ENCODE measurements at regions not wholly inside any gene's neighbourhood (a gene's known extent, or its start where the extent isn't known, plus 50 kb on each side); places are given as distances from the start of the nearest gene placed in this dataset.

GRCh38 chr2:49298230-49298629 is 143.9 kb upstream of the FSHR start:
- no peak for DNase-seq

DNA sequence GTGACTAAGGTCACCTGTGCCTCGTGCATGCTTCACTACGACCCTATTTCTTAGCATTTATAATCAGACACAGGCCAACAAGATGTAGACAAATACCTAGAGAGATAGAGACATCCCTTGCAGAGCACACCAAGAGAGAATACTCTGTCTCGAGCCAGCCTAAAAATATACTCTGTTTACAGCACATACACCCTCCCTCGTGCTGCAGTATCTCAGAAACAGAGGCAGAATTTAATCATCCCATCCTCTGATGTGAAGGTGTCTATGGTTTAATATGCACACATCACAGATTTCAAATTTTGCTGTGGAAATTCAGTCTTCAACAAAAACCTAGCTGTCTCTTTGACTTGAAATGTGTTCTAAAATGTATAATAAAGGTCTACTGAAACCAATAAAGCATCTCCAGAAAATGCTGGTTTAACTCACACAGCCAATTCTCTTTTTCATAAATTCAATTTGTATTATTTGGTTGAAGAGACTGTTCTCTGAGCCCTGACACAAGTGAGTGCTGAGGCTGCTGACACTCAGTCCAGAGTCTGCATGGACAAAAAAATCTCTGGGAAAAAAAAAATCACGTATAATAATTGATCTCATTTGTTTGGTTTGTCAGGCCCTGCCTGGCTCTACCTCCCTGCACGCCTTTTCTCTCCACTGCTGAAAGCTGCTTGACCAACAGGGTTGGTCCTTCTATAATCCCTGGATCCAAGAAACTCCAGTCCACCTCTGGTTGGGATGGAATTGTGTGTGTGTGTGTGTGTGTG is 142.0 kb upstream of the FSHR start:
- no peak for DNase-seq

- no peak for DNase-seq
These were observed 139.9 kb upstream of the FSHR start for GRCh38 chr2:49294225-49294624.

DNA sequence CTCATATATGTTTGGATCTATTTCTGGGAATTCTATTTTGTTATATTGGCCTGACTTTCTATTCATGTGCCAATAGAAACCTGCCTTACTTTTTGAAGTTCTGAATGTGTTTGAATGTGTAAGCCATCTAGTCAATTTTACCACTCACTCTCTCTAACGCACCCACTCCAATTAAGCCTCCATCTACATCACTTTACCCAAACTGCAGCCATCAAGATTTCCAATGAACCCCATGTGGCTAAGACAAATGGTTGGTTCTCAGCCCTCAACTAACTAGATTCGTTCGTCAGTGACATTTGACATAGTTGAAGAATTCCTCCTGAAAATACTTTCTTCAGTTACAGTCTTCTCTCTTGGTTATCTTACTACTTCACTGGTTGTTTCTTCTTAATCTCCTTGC is 137.3 kb upstream of the FSHR start:
- no peak for DNase-seq

DNA sequence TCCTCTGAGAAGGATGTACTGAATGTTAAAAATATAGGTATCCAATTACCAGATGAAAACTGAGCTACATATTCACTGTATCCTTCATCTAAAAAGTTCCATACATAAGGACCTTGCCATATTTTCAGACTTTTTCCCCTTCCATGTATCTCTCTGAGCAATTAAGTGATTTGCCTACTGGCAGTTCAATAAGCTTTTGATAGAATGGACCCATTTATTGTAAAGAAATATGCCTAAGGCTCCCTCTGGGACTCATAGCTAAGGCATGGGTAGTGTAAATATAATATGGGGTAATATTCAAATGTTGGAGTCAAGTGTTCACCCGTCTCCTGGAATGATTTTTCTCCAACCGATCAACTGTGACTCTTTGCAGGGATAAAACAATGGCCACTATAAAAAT is 135.4 kb upstream of the FSHR start:
- no peak for DNase-seq

DNA sequence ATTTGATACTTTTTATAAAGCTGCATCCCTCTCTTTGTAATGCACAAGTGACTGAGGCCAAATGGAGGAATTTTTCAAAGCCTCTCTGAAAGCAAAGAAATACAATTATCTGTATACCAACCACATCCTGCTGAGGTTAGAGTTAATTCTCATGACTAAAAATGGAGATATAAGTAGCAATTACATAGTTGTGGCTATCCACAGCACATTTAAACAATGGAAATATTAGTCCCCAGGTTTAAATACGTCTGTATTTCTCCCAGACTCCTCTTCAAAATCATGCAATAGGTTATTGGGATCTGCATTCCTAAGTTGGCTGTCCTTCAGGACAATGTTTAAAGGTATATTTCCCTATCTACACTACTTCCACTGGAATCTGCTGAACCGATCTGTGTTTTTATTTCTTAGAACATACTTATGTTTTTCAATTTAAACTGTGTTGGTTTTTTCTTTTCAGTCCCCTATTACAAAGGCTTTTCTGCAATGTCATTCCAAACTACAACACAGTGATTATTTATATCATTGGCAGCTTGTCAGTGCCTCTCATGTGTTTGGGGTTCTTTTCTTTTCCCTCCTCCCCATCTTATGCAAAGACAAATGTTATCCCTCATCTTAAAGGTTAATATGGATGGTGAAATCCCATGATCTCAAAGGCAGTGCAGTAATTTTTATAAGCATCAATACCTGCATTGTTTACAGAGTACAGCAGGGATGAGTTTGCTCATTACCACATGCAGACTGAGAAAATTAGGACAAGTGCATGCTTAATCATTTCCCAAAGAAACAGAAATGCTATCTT is 134.8 kb upstream of the FSHR start:
- DNase-seq: no peak

GRCh38 chr2:49288113-49288705 is 133.9 kb upstream of the FSHR start:
- no peak for DNase-seq

GRCh38 chr2:49286726-49287125 is 132.4 kb upstream of the FSHR start:
- DNase-seq: no peak

DNA sequence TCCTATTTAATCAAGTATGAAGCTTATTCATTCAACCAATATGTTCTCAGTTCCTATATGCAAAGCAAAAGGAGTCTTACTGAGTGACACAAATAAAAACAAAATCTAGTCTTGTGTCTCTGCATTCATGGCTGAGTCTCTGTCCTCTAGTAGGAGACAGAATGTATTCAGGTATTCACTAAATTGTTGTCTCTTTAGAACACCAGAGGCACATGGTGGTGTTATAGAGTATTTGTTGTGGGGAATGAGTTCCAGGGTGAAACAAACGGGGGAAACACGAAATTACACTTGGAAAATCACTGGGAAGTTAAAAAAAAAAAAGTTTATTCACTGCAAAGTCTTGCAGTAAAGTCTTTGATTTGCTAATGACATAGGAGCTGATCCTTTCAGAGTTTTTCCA is 131.7 kb upstream of the FSHR start:
- no peak for DNase-seq

DNA sequence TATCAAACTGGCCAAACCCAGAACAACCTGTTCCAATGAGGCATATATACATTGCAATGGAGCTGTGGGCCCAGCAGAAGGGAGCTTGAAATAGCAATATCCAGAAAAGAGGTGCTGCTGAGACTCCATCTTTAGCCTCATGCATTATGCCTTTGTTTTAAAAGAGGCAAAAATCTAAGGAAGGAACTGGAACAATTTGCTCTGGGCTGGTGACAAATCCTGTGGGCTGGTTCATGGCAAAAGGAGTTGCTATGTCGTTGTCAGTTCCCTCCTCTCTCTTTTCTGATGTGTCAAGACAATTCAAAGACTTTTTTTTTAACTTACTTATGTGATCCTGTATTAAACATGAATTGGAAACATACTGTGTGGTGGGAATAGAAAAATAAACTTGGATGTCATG is 124.2 kb upstream of the FSHR start:
- no peak for DNase-seq

DNA sequence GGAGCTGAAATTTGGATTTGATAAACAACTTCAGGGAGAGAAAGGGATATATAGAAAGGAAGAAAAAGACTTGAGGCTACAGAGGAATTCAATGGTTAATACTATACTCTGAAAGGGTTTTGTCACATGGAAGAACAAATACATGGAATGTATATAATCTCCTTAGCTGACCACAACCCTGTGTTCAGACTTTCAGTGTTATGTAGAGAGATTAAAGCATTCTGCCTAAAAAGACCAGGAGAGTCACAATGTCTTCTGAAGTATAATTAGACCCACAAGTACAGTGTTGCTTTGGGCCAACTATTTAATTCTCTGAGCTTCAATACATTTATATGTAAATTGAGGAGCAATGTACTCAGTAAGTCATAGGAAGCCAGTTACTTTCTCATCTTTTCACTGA is 123.8 kb upstream of the FSHR start:
- DNase-seq: no peak

DNA sequence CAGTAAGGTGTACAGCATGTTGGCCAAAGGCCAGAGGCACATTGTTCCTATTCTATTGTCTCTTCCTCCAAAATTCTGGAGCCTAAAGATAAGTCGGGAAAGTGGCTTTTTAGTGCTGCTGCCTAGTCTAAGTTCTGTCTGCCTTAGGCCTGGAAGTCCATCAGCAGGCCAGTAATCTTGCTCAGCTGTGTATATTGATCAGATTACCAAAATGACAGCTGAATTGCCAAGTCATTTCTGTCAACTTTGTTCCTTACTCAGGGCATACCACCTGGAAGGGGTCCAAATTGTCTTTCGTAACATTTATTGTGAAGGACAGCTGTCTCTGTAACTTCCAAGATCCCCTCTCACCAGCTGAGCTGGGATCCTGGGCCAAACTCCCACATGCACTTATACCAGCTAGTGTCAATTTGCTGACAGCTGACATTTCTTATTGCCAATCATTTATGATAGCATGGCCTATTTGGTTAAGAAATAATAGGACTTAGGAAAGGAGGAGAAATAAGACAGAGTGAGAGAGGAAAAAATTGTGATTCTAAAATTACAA is 116.8 kb upstream of the FSHR start:
- no peak for DNase-seq

- DNase-seq: no peak
These were observed 115.8 kb upstream of the FSHR start for GRCh38 chr2:49270091-49270490.

- DNase-seq: no peak
These were observed 111.2 kb upstream of the FSHR start for GRCh38 chr2:49265471-49265870.

- no peak for DNase-seq
These were observed 108.7 kb upstream of the FSHR start for GRCh38 chr2:49262801-49263560.

DNA sequence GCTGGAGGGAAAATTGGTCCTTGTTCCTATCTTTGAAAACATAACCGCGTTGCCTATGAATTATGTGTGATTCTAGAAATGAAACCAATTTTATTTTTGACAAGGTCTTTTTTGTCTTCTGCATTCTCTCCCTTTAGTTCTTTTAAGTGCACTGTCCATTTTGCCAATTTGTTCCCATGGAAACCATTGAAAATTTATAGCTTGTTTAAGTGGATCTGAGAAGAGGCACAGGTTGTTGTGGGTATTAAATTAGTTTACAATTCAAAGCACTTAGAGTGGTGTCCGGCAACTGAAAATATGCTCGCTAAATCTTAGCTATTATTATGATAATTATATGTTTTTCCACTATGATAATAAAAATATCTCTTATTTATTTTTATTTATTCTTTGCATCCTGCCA is 107.5 kb upstream of the FSHR start:
- DNase-seq: no peak

- no peak for DNase-seq
These were observed 106.7 kb upstream of the FSHR start for GRCh38 chr2:49260979-49261538.

DNA sequence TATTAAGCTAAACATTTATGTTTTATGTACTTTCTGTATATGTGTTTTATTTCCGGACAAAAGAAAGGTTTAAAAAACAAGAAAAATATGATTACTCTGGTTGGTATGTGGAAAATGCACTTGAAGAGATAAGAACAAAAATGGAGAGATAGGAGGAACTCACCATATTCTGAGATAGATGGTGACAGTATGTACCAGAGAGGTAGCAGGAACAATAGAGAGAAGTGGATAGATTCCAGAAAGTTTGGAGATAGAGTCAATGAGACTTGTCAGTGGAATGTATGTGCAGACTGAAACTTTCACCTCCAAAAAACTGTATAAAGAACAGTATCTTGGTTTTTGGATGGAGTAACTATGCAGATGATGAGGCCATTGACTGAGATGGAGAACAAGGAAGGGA is 105.6 kb upstream of the FSHR start:
- DNase-seq: no peak

DNA sequence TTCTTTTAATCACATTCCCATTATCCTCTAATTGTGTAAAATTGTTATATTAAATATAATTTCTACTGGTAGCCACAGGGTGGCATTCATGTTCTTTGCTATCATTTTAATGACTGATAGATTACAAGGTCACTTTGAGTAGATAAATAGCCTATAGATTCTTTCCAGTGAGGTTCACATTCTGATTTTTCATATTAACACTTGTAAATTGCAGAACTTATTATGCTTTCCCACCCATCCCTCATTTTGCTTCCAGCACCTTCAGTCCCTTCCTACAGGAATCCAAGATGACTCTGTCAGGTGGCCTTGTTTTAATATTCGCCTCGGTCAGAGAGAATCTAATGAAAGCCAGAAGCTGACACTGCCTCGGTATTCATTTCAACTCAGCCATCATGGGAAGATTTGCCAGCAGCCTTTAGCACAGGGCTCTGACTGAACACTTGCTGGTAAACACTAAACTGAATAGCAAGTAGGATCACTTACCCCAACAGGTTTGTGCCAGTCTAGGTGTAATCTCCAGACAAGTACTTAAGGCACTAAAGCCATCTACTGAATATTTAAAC is 101.2 kb upstream of the FSHR start:
- DNase-seq: peak in 1 of 2 experiments; percentile 19

- no peak for DNase-seq
These were observed 100.1 kb upstream of the FSHR start for GRCh38 chr2:49254401-49254800.

DNA sequence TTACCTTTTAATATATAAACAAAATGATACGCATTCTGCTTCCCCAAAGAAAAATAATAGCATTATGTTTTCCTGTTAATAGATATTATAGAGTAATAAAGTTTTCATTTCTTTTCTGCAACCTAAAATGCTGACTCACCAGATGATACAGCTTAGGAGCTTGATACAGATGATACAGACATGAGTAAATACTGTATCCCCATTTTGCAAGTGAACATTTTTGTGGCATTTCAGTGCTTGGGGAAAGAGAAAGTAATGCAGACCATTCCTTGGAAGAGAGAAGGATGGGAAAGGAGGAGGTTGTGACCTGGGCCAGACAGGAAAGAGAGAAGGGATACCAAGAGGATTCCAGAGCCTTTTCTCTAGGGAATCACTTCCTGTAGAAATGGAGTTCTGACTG is 97.5 kb upstream of the FSHR start:
- no peak for DNase-seq

DNA sequence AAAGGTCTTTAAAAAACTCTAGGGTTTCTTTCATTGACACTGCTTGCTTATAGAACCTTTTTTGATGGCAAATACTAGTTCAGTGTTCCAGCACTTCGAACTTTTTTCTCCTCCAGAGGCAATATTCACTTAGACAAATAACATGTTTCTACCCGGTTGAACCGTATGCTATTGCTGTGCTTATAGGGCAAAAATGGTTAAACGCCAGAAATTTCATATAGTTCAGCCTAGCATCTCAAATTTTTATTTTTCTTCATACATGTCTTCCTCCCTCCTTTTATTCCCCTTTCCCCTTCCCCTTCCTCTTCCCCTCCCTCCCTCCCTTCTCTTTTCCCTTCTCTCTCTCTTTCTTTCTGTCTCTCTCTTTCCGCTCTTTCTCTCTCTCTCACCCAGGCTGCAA is 96.9 kb upstream of the FSHR start:
- no peak for DNase-seq
